K562 (cell line): ENCODE measurements at regions not wholly inside any gene's neighbourhood (a gene's known extent, or its start where the extent isn't known, plus 50 kb on each side); places are given as distances from the start of the nearest gene placed in this dataset.
A peak's percentile ranks its signal among the peaks of the same experiment; 100 is the strongest.

ENCODE experiments used
- DIDO1 ChIP-seq: fragments of 450-650 bp; IDR thresholded peaks from 2 replicates; pipeline ENCODE4 v1.6.1; 2016; ENCODE audit warnings: low read depth, missing biosample characterization, missing genetic modification characterization
- ETV6 ChIP-seq, 3 experiments: fragments of 150-350 bp in 1 of 3; sonication (generic) in 1 of 3; formaldehyde crosslinking in 1 of 3; IDR thresholded peaks; 2 replicates each; pipeline versions ENCODE4 v1.6.1 to v1.8.0; 2014 to 2022; ENCODE audit warnings: borderline replicate concordance in 2 of 3, low read depth in 2 of 3, antibody characterized with exemption in 1 of 3, low read length in 1 of 3, mild to moderate bottlenecking in 1 of 3, missing genetic modification reagents in 1 of 3
- FOXP1 ChIP-seq: sonication (generic); formaldehyde crosslinking; IDR thresholded peaks from 2 replicates; pipeline ENCODE4 v1.8.0; 2022; ENCODE audit warnings: mild to moderate bottlenecking, missing genetic modification reagents
- GABPB2 ChIP-seq: fragments of 250-450 bp; sonication (Bioruptor Pico); conservative IDR thresholded peaks from 2 replicates; pipeline ENCODE4 v1.5.1; 2021; ENCODE audit warnings: mild to moderate bottlenecking
- HEY1 ChIP-seq: fragments of 250-450 bp; sonication (Bioruptor Pico); IDR thresholded peaks from 2 replicates; pipeline ENCODE4 v1.5.0; 2020; ENCODE audit warnings: mild to moderate bottlenecking, moderate library complexity, borderline replicate concordance
- HIVEP1 ChIP-seq: fragments of 250-450 bp; sonication (Bioruptor Pico); IDR thresholded peaks from 2 replicates; pipeline ENCODE4 v1.4.0; 2020; ENCODE audit warnings: mild to moderate bottlenecking
- HSF4 ChIP-seq: fragments of 250-450 bp; sonication (Bioruptor Pico); IDR thresholded peaks from 2 replicates; pipeline ENCODE4 v2.1.2; 2022; ENCODE audit warnings: mild to moderate bottlenecking, moderate library complexity, borderline replicate concordance
- IFI16 ChIP-seq: fragments of 250-450 bp; sonication (Bioruptor Pico); IDR thresholded peaks from 2 replicates; pipeline ENCODE4 v2.1.2; 2022; ENCODE audit warnings: mild to moderate bottlenecking, inconsistent platforms
- ILF3 ChIP-seq: fragments of 450-650 bp; IDR thresholded peaks from 2 replicates; pipeline ENCODE4 v1.6.1; 2018; ENCODE audit warnings: antibody characterized with exemption, mild to moderate bottlenecking, moderate library complexity, borderline replicate concordance
- KLF6 ChIP-seq: fragments of 250-450 bp; sonication (Bioruptor Pico); IDR thresholded peaks from 2 replicates; pipeline ENCODE4 v1.4.0; 2020; ENCODE audit warnings: mild to moderate bottlenecking, moderate library complexity, borderline replicate concordance
- PHF21A ChIP-seq: fragments of 450-650 bp; IDR thresholded peaks from 2 replicates; pipeline ENCODE4 v1.6.1; 2017; ENCODE audit warnings: low read depth, borderline replicate concordance
- PHF8 ChIP-seq: fragments of 200-600 bp; sonication (generic); IDR thresholded peaks from 2 replicates; pipeline ENCODE4 v1.6.1; 2012; ENCODE audit warnings: mixed run types, mild to moderate bottlenecking, inconsistent platforms, low read length, moderate library complexity, borderline replicate concordance
- PHTF2 ChIP-seq: fragments of 250-450 bp; sonication (Bioruptor Pico); IDR thresholded peaks from 2 replicates; pipeline ENCODE4 v1.5.0; 2021; ENCODE audit warnings: mild to moderate bottlenecking
- RHOXF2B ChIP-seq: fragments of 250-450 bp; sonication (Bioruptor Pico); conservative IDR thresholded peaks from 2 replicates; pipeline ENCODE4 v1.5.1; 2021
- SP2 ChIP-seq: IDR thresholded peaks from 2 replicates; pipeline ENCODE4 v1.6.1; 2011; ENCODE audit warnings: mild to moderate bottlenecking, low read depth, low read length, moderate library complexity; ENCODE audit not compliant: poor library complexity, severe bottlenecking; ENCODE audit errors: extremely low read depth
- TBP ChIP-seq: optimal IDR thresholded peaks from 2 replicates; pipeline ENCODE3; 2011; ENCODE audit warnings: low read depth, low read length, improper control_type of control experiment
- TEAD1 ChIP-seq, 2 experiments: fragments of 450-650 bp in 1 of 2; sonication (generic) in 1 of 2; formaldehyde crosslinking; IDR thresholded peaks; 2 replicates each; pipeline versions ENCODE4 v1.4.0 to v1.8.0; 2020 to 2022; ENCODE audit warnings: mild to moderate bottlenecking in 2 of 2, missing genetic modification reagents in 1 of 2
- TOE1 ChIP-seq, 2 experiments: fragments of 450-650 bp in 1 of 2; sonication (generic) in 1 of 2; formaldehyde crosslinking in 1 of 2; IDR thresholded peaks; 2 replicates each; pipeline versions ENCODE4 v1.7.1 to v1.8.0; 2016 to 2022; ENCODE audit warnings: borderline replicate concordance in 2 of 2, mild to moderate bottlenecking in 2 of 2, antibody characterized with exemption in 1 of 2, inconsistent platforms in 1 of 2, low read depth in 1 of 2, missing genetic modification reagents in 1 of 2, moderate library complexity in 1 of 2
- TRIM24 ChIP-seq, 2 experiments: fragments of 450-650 bp; IDR thresholded peaks; 2 replicates each; pipeline ENCODE4 v1.6.1; 2016
- ZBTB7A ChIP-seq: IDR thresholded peaks from 2 replicates; pipeline ENCODE4 v1.6.1; 2011; ENCODE audit warnings: low read depth, mild to moderate bottlenecking, low read length, moderate library complexity, borderline replicate concordance; ENCODE audit not compliant: control insufficient read depth
- ZNF354B ChIP-seq: fragments of 250-450 bp; sonication (Bioruptor Pico); IDR thresholded peaks from 2 replicates; pipeline ENCODE4 v1.4.0; 2020
- ZNF395 ChIP-seq: fragments of 200-800 bp; sonication (Bioruptor generic); IDR thresholded peaks from 2 replicates; pipeline ENCODE4 v1.6.1; 2017; ENCODE audit warnings: missing genetic modification characterization, missing compliant biosample characterization

- TF ChIP-seq ZNF395 (CRISPR knock-in tag) (peak; percentile 81), ILF3 (no peak), RHOXF2B (no peak), ZBTB7A (no peak), IFI16 (CRISPR knock-in tag) (no peak), TBP (no peak), KLF6 (CRISPR knock-in tag) (no peak), FOXP1 (no peak), HIVEP1 (CRISPR knock-in tag) (0 out of 2 replicates have a peak, but pooled peaks have one; percentile 16), PHF21A (no peak), GABPB2 (no peak), HSF4 (no peak), SP2 (no peak), DIDO1 (tag) (no peak), HEY1 (CRISPR knock-in tag) (no peak), PHTF2 (no peak), ZNF354B (CRISPR knock-in tag) (no peak; the same call in 1 of the 2 replicates), ETV6 (IDR thresholded peaks at IDR 0.05; ENCODE audit: borderline replicate concordance in 1 of 2, low read depth in 2 of 2, low read length in 1 of 2) (no peak), ETV6 (CRISPR knock-in tag; IDR thresholded peaks at IDR 0.05; ENCODE audit: borderline replicate concordance) (no peak), TOE1 (IDR thresholded peaks at IDR 0.05; ENCODE audit: borderline replicate concordance) (peak; percentile 64; the same call in 1 of the 2 replicates), TOE1 (CRISPR knock-in tag; IDR thresholded peaks at IDR 0.05; ENCODE audit: borderline replicate concordance, low read depth) (no peak), PHF8 (no peak), TEAD1 (CRISPR knock-in tag; IDR thresholded peaks at IDR 0.05) (0 out of 4 replicates have a peak, but pooled peaks of 1 of the 2 experiments have one; percentile 44), TRIM24 (IDR thresholded peaks at IDR 0.05) (peak; percentile 49 to 88; a peak in 2 of 4 replicates)
Observed at GRCh38 chr4:189787216-189788031, 153.2 kb upstream of the FRG1 start (continued).
